ENCODE measurements at regions not wholly inside any gene's neighbourhood (a gene's known extent, or its start where the extent isn't known, plus 50 kb on each side); places are given as distances from the start of the nearest gene placed in this dataset.

GRCh38 chr4:3879681-3880614, 113.8 kb downstream of the ADRA2C start:
- TF ChIP-seq CTCF (IDR thresholded peaks at IDR 0.05; ENCODE audit: low read depth, low read length) (no peak), EZH2phosphoT487 (IDR thresholded peaks at IDR 0.05; ENCODE audit: low read depth) (no peak)

All from OCI-LY3 (cell line).